ENCODE measurements at regions not wholly inside any gene's neighbourhood (a gene's known extent, or its start where the extent isn't known, plus 50 kb on each side); places are given as distances from the start of the nearest gene placed in this dataset.

GRCh38 chr11:134857035-134857434, 445.0 kb upstream of the B3GAT1 start (continued):
- TF ChIP-seq STAT5A (IDR thresholded peaks at IDR 0.05; ENCODE audit: borderline replicate concordance, low read length) (no peak), MEF2D (tag; conservative IDR thresholded peaks at IDR 0.05; ENCODE audit: low read depth) (no peak), CREB3 (tag; conservative IDR thresholded peaks at IDR 0.05; ENCODE audit: low read depth) (no peak)

- WGBS (ENCODE audit: insufficient coverage, low coverage, missing lambda C conversion rate) = 1% methylated on average over 14 of the region's 14 CpGs
- TF ChIP-seq MBD1 (CRISPR knock-in tag; IDR thresholded peaks at IDR 0.05) (no peak), TBP (optimal IDR thresholded peaks at IDR 0.05; ENCODE audit: low read depth, low read length) (no peak), HDAC1 (IDR thresholded peaks at IDR 0.05) (no peak), CCNT2 (IDR thresholded peaks at IDR 0.05; ENCODE audit: borderline replicate concordance, extremely low read depth, insufficient read length, low read depth, low read length) (no peak), PKNOX1 (IDR thresholded peaks at IDR 0.05) (no peak), TAF1 (IDR thresholded peaks at IDR 0.05; ENCODE audit: control insufficient read depth, extremely low read depth, insufficient read depth, low read length, severe bottlenecking) (no peak), EGR1 (conservative IDR thresholded peaks at IDR 0.05) (no peak), ATF6 (CRISPR knock-in tag; IDR thresholded peaks at IDR 0.05) (no peak), ATF1 (CRISPR knock-in tag; IDR thresholded peaks at IDR 0.05) (no peak), ATF1 (tag; IDR thresholded peaks at IDR 0.05) (no peak)
Measured at GRCh38 chr11:134856056-134856971, 444.3 kb upstream of the B3GAT1 start.

More at GRCh38 chr11:134856056-134856971, 444.3 kb upstream of the B3GAT1 start:
- Histone ChIP-seq H3K4me1 (replicated peaks in 1 of 2; ENCODE audit: control insufficient read depth in 2 of 2, insufficient read depth in 2 of 2, low read length in 2 of 2) (no peaks in the 10 kb centered on the region), H3K79me2 (ENCODE audit: control insufficient read depth, insufficient read depth, low read length) (no peaks in the 10 kb centered on the region), H4K20me1 (replicated peaks; ENCODE audit: control insufficient read depth, insufficient read depth, low read length) (no peaks in the 10 kb centered on the region; the same call in 1 of the 2 replicates), H3K27ac (ENCODE audit: extremely low read depth, low read depth, low read length) (no peak overlapping the region), H3K9me1 (ENCODE audit: control insufficient read depth, insufficient read depth, low read length) (no peaks in the 10 kb centered on the region), H3K4me3 (no peak overlapping the region), H3K36me3 (ENCODE audit: control insufficient read depth, insufficient read depth, low read length) (no peaks in the 10 kb centered on the region), H3K9ac (ENCODE audit: insufficient read depth in 1 of 2, low read depth in 2 of 2, low read length in 2 of 2) (no peak overlapping the region), H3K4me2 (ENCODE audit: insufficient read depth, low read length) (no peak overlapping the region), H2AFZ (ENCODE audit: low read depth, low read length) (no peak overlapping the region), H3K27me3 (ENCODE audit: control insufficient read depth in 2 of 2, insufficient read depth in 2 of 2, low read length in 2 of 2) (peaks cover 9 to 36% of the 10 kb centered on the region in 2 experiments; a peak in 4 of 5 replicates), H3K9me3 (replicated peaks; ENCODE audit: control insufficient read depth, insufficient read depth, low read depth, low read length) (no peaks in the 10 kb centered on the region)
- in situ Hi-C loops (cut with MboI) (no loop called here), intact Hi-C loops (cut with micrococcal nuclease) (no loop called here)
- ChIA-PET POLR2A (no interaction called here), CTCF (ENCODE audit: low intra/inter-chr PET ratio) (no interaction called here)
- no TSS peak for BruUV-seq (replicated peaks)
- ATAC-seq = no peak
- FAIRE-seq = no peak
- DNase-seq (ENCODE audit: extremely low read depth in 1 of 4, low spot score in 3 of 4) = no peak
